Transverse colon (tissue), 3 donors: ENCODE measurements at regions not wholly inside any gene's neighbourhood (a gene's known extent, or its start where the extent isn't known, plus 50 kb on each side); places are given as distances from the start of the nearest gene placed in this dataset.
"Not testable (repeated sequence)": the region's sequence is repeated elsewhere in the genome, so short reads cannot be mapped to it uniquely, and the experiment has no call there.

Experiments
- EP300 ChIP-seq: sonication (generic); formaldehyde crosslinking; IDR thresholded peaks from one replicate; pipeline ENCODE4 v1.6.1; 2017; ENCODE audit warnings: antibody characterized with exemption, low read depth
- POLR2A ChIP-seq: fragments of 450-650 bp; IDR thresholded peaks from one replicate; pipeline ENCODE4 v1.6.1; 2016; ENCODE audit warnings: antibody characterized with exemption, mild to moderate bottlenecking, moderate library complexity
- TF ChIP-seq, protein P1 (sequence below), 5 experiments: fragments of 200-600 bp in 3 of 5; fragments of 450-650 bp in 2 of 5; sonication (generic) in 3 of 5; IDR thresholded peaks; 1 replicate in 2 of 5; 2 replicates in 3 of 5; pipeline ENCODE4 v1.5.1; 2016 to 2017; ENCODE audit warnings: antibody characterized with exemption in 5 of 5, inconsistent platforms in 3 of 5, mild to moderate bottlenecking in 2 of 5, moderate library complexity in 1 of 5

DNA sequence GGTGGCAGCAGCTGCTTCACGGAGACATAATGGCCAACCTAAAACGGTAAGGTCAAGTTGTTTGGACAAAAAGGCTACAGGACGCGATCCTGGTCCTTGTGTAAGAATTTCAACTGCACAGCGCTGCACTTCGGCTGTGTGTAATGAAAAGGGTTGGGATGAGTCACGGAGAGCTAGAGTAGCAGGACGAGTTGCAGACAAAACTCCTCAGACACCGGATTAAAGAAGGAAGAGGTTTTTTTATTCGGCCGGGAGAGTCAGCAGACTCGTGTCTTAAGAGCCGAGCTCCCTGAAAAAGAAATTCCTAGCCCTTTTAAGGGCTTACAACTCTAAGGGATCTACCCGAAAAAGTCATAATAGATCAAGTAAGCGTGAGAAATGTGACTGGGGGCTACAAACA lies 124.2 kb upstream of the CCZ1B start:
- TF ChIP-seq, protein P1, sequence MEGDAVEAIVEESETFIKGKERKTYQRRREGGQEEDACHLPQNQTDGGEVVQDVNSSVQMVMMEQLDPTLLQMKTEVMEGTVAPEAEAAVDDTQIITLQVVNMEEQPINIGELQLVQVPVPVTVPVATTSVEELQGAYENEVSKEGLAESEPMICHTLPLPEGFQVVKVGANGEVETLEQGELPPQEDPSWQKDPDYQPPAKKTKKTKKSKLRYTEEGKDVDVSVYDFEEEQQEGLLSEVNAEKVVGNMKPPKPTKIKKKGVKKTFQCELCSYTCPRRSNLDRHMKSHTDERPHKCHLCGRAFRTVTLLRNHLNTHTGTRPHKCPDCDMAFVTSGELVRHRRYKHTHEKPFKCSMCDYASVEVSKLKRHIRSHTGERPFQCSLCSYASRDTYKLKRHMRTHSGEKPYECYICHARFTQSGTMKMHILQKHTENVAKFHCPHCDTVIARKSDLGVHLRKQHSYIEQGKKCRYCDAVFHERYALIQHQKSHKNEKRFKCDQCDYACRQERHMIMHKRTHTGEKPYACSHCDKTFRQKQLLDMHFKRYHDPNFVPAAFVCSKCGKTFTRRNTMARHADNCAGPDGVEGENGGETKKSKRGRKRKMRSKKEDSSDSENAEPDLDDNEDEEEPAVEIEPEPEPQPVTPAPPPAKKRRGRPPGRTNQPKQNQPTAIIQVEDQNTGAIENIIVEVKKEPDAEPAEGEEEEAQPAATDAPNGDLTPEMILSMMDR (IDR thresholded peaks at IDR 0.05): not testable (repeated sequence)
- TF ChIP-seq EP300, POLR2A: not testable (repeated sequence)
